ENCODE measurements at regions not wholly inside any gene's neighbourhood (a gene's known extent, or its start where the extent isn't known, plus 50 kb on each side); places are given as distances from the start of the nearest gene placed in this dataset.

GRCh38 chr5:168172760-168173223, 118.7 kb upstream of the WWC1 start:
- Mint-ChIP-seq H3K9me3 (ENCODE audit: low read depth) (no peaks in the 10 kb centered on the region), H3K27me3 (peaks cover 22% of the 10 kb centered on the region), H3K27ac (no peak overlapping the region), H3K4me1 (ENCODE audit: low read depth) (peaks cover 1% of the 10 kb centered on the region), H3K4me3 (ENCODE audit: low read depth) (no peak overlapping the region), H3K36me3 (ENCODE audit: insufficient read depth) (no peaks in the 10 kb centered on the region)
- no peak for TF ChIP-seq CTCF (IDR thresholded peaks at IDR 0.05; ENCODE audit: unreplicated experiment)
- DNase-seq (ENCODE audit: low spot score, unreplicated experiment), result no peak

DNA sequence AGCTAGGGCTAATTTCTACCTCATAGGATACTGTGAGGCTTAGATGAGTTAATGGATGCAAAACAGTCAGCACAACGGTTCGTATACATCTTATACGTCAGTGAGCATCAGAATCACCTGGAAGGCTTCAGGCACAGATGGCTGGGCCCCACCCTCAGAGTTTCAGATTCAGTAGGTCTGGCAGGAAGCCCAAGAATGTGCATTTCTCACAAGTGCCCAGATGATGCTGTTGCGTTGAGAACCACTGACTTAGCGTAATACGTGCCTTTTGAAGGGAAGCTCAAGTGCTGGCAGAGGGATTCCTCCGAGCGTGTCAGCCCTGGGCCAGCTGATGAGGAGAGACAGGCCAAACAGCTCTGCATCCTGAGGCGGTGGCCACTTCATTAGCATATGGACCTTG, 117.1 kb upstream of the WWC1 start:
- H3K27me3 Mint-ChIP-seq, result peaks cover 31% of the 10 kb centered on the region

GRCh38 chr5:168176251-168176650, 115.2 kb upstream of the WWC1 start:
- no peak for TF ChIP-seq CTCF (IDR thresholded peaks at IDR 0.05; ENCODE audit: unreplicated experiment)

More for the DNA sequence above, 117.1 kb upstream of the WWC1 start:
- Mint-ChIP-seq H3K4me3 (ENCODE audit: low read depth) (no peak overlapping the region), H3K36me3 (ENCODE audit: insufficient read depth) (no peaks in the 10 kb centered on the region), H3K27ac (no peak overlapping the region), H3K9me3 (ENCODE audit: low read depth) (no peaks in the 10 kb centered on the region), H3K4me1 (ENCODE audit: low read depth) (peaks cover 6% of the 10 kb centered on the region)
- no peak for TF ChIP-seq CTCF (IDR thresholded peaks at IDR 0.05; ENCODE audit: unreplicated experiment)
- DNase-seq (ENCODE audit: low spot score, unreplicated experiment), result no peak

GRCh38 chr5:168176941-168177340, 114.5 kb upstream of the WWC1 start:
- DNase-seq (ENCODE audit: low spot score, unreplicated experiment), result no peak
- Mint-ChIP-seq H3K36me3 (ENCODE audit: insufficient read depth) (no peaks in the 10 kb centered on the region), H3K27ac (no peak overlapping the region), H3K4me1 (ENCODE audit: low read depth) (peaks cover 4% of the 10 kb centered on the region), H3K27me3 (peaks cover 22% of the 10 kb centered on the region), H3K9me3 (ENCODE audit: low read depth) (no peaks in the 10 kb centered on the region), H3K4me3 (ENCODE audit: low read depth) (no peak overlapping the region)
- no peak for TF ChIP-seq CTCF (IDR thresholded peaks at IDR 0.05; ENCODE audit: unreplicated experiment)

More at GRCh38 chr5:168176251-168176650, 115.2 kb upstream of the WWC1 start:
- peaks cover 4% of the 10 kb centered on the region for H3K4me1 Mint-ChIP-seq (ENCODE audit: low read depth)
- no peak overlapping the region for H3K27ac Mint-ChIP-seq
- DNase-seq (ENCODE audit: low spot score, unreplicated experiment), result no peak
- no peak overlapping the region for H3K4me3 Mint-ChIP-seq (ENCODE audit: low read depth)
- H3K9me3 Mint-ChIP-seq (ENCODE audit: low read depth), result no peaks in the 10 kb centered on the region
- peaks cover 22% of the 10 kb centered on the region for H3K27me3 Mint-ChIP-seq
- no peaks in the 10 kb centered on the region for H3K36me3 Mint-ChIP-seq (ENCODE audit: insufficient read depth)

- TF ChIP-seq CTCF (IDR thresholded peaks at IDR 0.05; ENCODE audit: unreplicated experiment), result peak; percentile 30
- Mint-ChIP-seq H3K27me3 (peaks cover 20% of the 10 kb centered on the region), H3K4me1 (ENCODE audit: low read depth) (peaks cover 4% of the 10 kb centered on the region), H3K36me3 (ENCODE audit: insufficient read depth) (no peaks in the 10 kb centered on the region), H3K27ac (peak overlapping the region; percentile 51), H3K9me3 (ENCODE audit: low read depth) (no peaks in the 10 kb centered on the region), H3K4me3 (ENCODE audit: low read depth) (no peak overlapping the region)
- no peak for DNase-seq (ENCODE audit: low spot score, unreplicated experiment)
Observed at GRCh38 chr5:168177831-168178450, 113.5 kb upstream of the WWC1 start.
